Prostate gland (tissue), 2 donors: ENCODE measurements at regions not wholly inside any gene's neighbourhood (a gene's known extent, or its start where the extent isn't known, plus 50 kb on each side); places are given as distances from the start of the nearest gene placed in this dataset.

ENCODE experiments used
- DNase-seq: peaks from one replicate; pipeline ENCODE4 v3.0.0-alpha.2; 2019; ENCODE audit warnings: low spot score
- H3K27ac ChIP-seq, 2 donors: fragments of 200-600 bp; sonication (generic); 2 replicates each; pipeline ENCODE4 v1.5.1; 2017 to 2019
- H3K27me3 ChIP-seq: fragments of 200-600 bp; sonication (generic); replicated peaks from 2 replicates; pipeline ENCODE4 v1.5.1; 2019; ENCODE audit not compliant: insufficient read depth
- H3K36me3 ChIP-seq, 2 donors: fragments of 200-600 bp; sonication (generic); 1 replicate in 1 of 2; 2 replicates in 1 of 2; pipeline versions ENCODE4 v1.5.1 to v1.8.1; 2017 to 2019
- H3K4me1 ChIP-seq: fragments of 200-600 bp; sonication (generic); replicated peaks from 2 replicates; pipeline ENCODE4 v1.5.1; 2019
- H3K4me3 ChIP-seq, 2 donors: fragments of 200-600 bp; sonication (generic); 2 replicates each; pipeline ENCODE4 v1.5.1; 2017 to 2019
- H3K9me3 ChIP-seq: fragments of 200-600 bp; sonication (generic); 2 replicates; pipeline ENCODE4 v1.5.1; 2017
- POLR2A ChIP-seq: fragments of 450-650 bp; IDR thresholded peaks from one replicate; pipeline ENCODE4 v1.6.1; 2016; ENCODE audit warnings: antibody characterized with exemption, mild to moderate bottlenecking
- POLR2AphosphoS5 ChIP-seq: sonication (generic); formaldehyde crosslinking; IDR thresholded peaks from one replicate; pipeline ENCODE4 v1.6.1; 2017; ENCODE audit warnings: antibody characterized with exemption
- WGBS: methylation state at CpG from one replicate; pipeline ENCODE4 v1.1.5; 2018; 5-methylcytosine and 5-hydroxymethylcytosine counted together
- intact Hi-C: fragments of 100-400 bp; cut with DNase I; formaldehyde crosslinking; loops from one replicate; pipeline ENCODE4 v1.14.2; 2022
- TF ChIP-seq, protein P1 (sequence below), 4 experiments: fragments of 200-600 bp in 2 of 4; fragments of 450-650 bp in 2 of 4; sonication (generic) in 2 of 4; IDR thresholded peaks; 1 replicate in 3 of 4; 2 replicates in 1 of 4; pipeline ENCODE4 v1.5.1; 2016 to 2019; ENCODE audit warnings: antibody characterized with exemption in 4 of 4, mild to moderate bottlenecking in 2 of 4, moderate library complexity in 2 of 4

DNA sequence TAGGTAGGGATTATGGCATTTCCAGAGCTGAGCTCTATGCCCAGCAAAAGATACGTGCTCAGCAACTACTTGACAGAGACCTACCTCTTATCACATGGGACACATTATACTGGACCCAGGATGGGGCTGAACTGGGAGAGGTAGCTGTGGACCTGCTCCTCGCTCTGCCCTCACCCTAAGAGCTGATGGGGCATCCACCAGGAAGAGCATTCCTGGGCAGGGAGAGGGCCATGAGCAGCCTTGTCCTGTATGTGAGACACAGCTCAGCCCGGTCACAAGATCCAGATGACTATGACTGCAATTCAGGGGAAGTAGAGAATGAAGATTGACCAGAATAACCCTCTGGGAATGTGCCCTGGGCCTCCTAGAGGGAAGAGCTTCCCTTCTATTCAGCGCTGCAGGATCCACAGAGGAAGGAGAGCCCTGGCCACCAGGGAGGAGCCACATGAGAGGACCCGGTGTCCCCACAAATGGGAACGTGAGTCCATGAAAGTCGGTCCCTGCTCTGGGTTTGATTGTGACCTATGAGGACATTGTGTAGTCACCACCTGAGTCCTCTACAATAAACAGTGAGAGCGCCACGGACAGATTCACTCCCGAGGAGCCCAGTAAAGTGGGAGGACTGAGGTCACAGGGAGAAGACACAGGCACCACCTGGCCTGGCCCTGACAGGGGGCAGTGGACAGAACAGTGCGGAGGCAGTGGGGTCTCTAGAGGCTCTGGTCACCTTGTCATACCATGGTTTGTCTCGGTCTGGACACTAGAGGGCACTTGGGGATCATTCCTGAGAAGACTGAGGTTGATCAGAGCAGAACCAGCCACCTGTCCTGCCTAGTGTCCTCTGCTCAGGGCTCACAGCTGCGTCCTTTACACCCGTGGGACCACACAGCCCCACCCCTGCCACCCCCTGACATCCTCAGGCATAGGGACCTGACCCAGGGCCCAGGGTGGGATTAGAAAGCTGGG lies 99.5 kb downstream of the ZNF280B start:
- intact Hi-C loops: no loop called here
- Histone ChIP-seq H3K9me3 (no peaks in the 10 kb centered on the region), H3K36me3 (no peaks in the 10 kb centered on the region), H3K27ac (no peak overlapping the region), H3K27me3 (no peaks in the 10 kb centered on the region), H3K4me1 (no peaks in the 10 kb centered on the region), H3K4me3 (no peak overlapping the region)
- DNase-seq: no peak
- 47% methylated on average over 14 of the region's 14 CpGs for WGBS
- TF ChIP-seq POLR2AphosphoS5: no peak
- TF ChIP-seq, protein P1, sequence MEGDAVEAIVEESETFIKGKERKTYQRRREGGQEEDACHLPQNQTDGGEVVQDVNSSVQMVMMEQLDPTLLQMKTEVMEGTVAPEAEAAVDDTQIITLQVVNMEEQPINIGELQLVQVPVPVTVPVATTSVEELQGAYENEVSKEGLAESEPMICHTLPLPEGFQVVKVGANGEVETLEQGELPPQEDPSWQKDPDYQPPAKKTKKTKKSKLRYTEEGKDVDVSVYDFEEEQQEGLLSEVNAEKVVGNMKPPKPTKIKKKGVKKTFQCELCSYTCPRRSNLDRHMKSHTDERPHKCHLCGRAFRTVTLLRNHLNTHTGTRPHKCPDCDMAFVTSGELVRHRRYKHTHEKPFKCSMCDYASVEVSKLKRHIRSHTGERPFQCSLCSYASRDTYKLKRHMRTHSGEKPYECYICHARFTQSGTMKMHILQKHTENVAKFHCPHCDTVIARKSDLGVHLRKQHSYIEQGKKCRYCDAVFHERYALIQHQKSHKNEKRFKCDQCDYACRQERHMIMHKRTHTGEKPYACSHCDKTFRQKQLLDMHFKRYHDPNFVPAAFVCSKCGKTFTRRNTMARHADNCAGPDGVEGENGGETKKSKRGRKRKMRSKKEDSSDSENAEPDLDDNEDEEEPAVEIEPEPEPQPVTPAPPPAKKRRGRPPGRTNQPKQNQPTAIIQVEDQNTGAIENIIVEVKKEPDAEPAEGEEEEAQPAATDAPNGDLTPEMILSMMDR (IDR thresholded peaks at IDR 0.05): peak in 1 of 4 experiments; percentile 10

DNA sequence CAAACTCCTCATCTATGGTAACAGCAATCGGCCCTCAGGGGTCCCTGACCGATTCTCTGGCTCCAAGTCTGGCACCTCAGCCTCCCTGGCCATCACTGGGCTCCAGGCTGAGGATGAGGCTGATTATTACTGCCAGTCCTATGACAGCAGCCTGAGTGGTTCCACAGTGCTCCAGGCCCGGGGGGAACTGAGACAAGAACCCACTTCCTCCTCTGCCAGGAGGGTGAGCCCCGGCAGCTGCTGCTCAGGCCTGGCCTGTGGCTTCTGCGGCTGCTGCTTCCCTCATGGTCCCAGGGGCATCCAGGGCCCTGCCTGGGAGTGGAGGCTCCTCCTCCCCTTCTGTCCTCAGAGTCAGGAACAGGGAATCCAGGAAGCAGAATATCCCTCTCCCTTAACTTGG lies 98.4 kb downstream of the ZNF280B start:
- H3K27me3 ChIP-seq: no peaks in the 10 kb centered on the region
- intact Hi-C loops: no loop called here
- 39% methylated on average over 5 of the region's 5 CpGs for whole genome bisulfite sequencing

DNA sequence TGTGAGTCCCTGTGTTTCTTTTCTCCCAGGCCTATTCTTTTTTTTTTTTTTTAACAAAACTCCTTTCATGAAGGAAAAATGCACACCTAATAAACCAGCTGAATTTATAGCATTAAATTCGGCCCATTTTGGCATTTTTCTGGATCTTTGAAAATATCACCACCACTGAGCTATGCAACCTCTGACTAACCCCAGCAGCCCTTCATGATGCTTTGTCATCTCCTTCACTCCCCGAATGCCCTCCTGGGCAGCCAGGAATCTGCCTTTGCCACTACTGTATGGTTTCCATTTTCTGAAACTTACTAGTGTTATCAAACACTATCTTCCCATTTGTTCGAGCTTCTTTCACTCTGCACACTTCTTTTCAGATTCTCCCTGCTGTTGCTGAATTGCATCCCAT lies 97.9 kb downstream of the ZNF280B start:
- no peak overlapping the region for H3K27ac ChIP-seq
- H3K36me3 ChIP-seq: no peaks in the 10 kb centered on the region
- no peak for DNase-seq
- H3K27me3 ChIP-seq: no peaks in the 10 kb centered on the region
- no peaks in the 10 kb centered on the region for H3K9me3 ChIP-seq
- no peak overlapping the region for H3K4me3 ChIP-seq
- TF ChIP-seq POLR2AphosphoS5: no peak
- TF ChIP-seq POLR2A: no peak
- TF ChIP-seq, protein P1 (IDR thresholded peaks at IDR 0.05): no peak
- WGBS: 56% methylated on average over 3 of the region's 3 CpGs
- intact Hi-C loops: no loop called here
- no peaks in the 10 kb centered on the region for H3K4me1 ChIP-seq

More for the DNA sequence above, 98.4 kb downstream of the ZNF280B start:
- no peaks in the 10 kb centered on the region for H3K36me3 ChIP-seq
- H3K27ac ChIP-seq: no peak overlapping the region
- no peak for TF ChIP-seq POLR2AphosphoS5
- no peak for TF ChIP-seq POLR2A
- H3K4me3 ChIP-seq: no peak overlapping the region
- H3K4me1 ChIP-seq: no peaks in the 10 kb centered on the region
- H3K9me3 ChIP-seq: no peaks in the 10 kb centered on the region
- DNase-seq: no peak

DNA sequence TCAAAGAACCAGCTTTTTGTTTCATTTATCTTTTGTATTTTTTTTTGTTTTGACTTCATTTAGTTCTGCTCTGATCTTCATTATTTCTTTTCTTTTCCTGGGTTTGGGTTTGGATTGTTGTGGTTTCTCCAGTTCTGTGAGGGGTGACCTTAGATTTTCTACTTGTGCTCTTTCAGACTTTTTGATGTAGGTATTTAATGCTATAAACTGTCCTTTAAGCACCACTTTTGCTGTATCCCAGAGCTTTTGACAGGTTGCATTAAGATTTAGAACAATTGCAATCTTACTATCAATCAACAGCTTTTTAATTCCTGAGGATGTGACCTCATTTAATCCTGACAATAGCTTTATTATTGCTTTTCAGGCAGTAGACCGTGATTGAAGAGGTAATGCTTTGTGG lies 94.3 kb downstream of the ZNF280B start:
- H3K9me3 ChIP-seq: no peaks in the 10 kb centered on the region
- H3K4me1 ChIP-seq: no peaks in the 10 kb centered on the region
- no peak overlapping the region for H3K4me3 ChIP-seq
- intact Hi-C loops: no loop called here
- no peak overlapping the region for H3K27ac ChIP-seq
- TF ChIP-seq POLR2AphosphoS5 (no peak), POLR2A (no peak)
- TF ChIP-seq, protein P1 (IDR thresholded peaks at IDR 0.05): no peak
- WGBS: 45% methylated on average over 1 of the region's 1 CpG
- no peaks in the 10 kb centered on the region for H3K27me3 ChIP-seq
- no peaks in the 10 kb centered on the region for H3K36me3 ChIP-seq
- DNase-seq: no peak

DNA sequence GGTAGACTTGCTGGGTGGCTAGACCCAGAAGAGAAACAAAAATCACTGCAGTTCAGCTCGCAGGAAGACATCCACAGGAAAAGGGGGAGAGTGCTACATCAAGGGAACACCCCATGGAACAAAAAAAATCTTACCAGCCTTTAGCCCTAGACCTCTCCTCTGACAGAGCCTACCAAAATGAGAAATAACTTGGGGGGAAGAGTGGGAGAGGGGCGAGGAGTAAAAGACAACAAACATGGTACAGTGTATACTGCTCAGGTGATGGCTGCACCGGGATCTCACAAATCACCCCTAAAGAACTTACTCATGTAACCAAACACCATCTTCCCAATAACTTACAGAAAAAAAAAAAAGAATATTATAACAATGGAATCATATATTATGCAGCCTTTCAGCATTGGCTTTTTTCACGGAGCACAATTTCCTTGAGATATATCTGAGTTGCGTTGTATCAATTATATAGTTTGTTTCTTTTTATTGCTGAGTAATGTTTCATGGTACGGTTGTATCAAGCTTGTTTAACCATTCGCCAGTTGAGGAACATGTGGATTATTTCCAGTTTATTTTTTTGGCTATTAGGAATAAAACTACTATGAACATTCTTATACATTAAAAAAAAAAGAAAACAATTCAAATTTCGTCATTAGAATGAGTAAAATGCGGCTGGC lies 90.9 kb downstream of the ZNF280B start:
- Histone ChIP-seq H3K27ac (no peak overlapping the region), H3K9me3 (no peaks in the 10 kb centered on the region), H3K36me3 (no peaks in the 10 kb centered on the region), H3K4me1 (no peaks in the 10 kb centered on the region), H3K27me3 (no peaks in the 10 kb centered on the region), H3K4me3 (no peak overlapping the region)
- 82% methylated on average over 9 of the region's 9 CpGs for WGBS
- TF ChIP-seq POLR2AphosphoS5: no peak
- no peak for TF ChIP-seq POLR2A
- TF ChIP-seq, protein P1 (IDR thresholded peaks at IDR 0.05): no peak
- intact Hi-C loops: no loop called here
- DNase-seq: no peak
